B cell (primary cell): ENCODE measurements at regions not wholly inside any gene's neighbourhood (a gene's known extent, or its start where the extent isn't known, plus 50 kb on each side); places are given as distances from the start of the nearest gene placed in this dataset.

Source experiments
- CTCF ChIP-seq: fragments of 200-600 bp; IDR thresholded peaks from one replicate; pipeline ENCODE4 v1.8.0; 2022; ENCODE audit warnings: antibody characterized with exemption, mild to moderate bottlenecking
- EZH2 ChIP-seq: IDR thresholded peaks from 2 replicates; pipeline ENCODE4 v1.6.1; 2012; ENCODE audit warnings: borderline replicate concordance, low read depth, mild to moderate bottlenecking, moderate library complexity, low read length; ENCODE audit not compliant: insufficient read depth, poor library complexity, severe bottlenecking

DNA sequence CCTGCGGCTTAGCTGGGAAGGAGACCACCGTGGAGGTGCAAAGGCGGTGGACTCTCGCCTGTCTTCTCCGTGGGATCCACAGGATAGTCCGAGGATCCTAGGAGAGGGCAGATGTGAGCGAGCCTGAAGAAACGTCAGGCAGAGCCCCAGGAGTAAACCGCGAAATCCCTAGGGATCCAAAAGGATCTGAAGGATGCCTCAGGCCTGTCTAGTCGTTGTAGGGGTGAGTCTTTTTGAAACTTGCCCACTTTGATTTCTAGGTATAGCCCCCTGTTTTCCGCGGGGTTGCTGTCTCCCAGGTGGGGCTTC, 576.5 kb downstream of the KCNJ18 start:
- TF ChIP-seq CTCF (no peak), EZH2 (no peak)
